ENCODE measurements at regions not wholly inside any gene's neighbourhood (a gene's known extent, or its start where the extent isn't known, plus 50 kb on each side); places are given as distances from the start of the nearest gene placed in this dataset.

DNA sequence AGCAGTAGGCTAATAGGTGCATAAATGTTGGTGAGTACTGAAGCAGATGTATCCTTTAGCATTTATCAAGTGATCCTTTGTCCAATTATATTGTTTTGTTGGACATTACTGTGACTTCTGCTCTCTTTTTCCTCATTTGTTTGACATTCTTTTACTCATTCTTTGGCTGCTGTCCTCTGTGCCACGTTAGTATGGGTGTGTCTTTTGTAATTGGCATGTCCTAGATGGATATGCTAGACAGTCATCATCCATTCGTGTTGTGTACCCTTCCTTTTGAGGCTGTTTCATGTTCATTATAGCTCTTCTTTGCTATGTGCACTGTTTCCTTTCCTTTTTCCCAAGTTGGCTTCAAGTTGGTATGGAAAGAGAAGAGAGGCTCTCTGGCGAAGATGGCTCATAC lies 284.7 kb downstream of the CYP26B1 start:
- no peaks in the 10 kb centered on the region for H3K36me3 ChIP-seq

DNA sequence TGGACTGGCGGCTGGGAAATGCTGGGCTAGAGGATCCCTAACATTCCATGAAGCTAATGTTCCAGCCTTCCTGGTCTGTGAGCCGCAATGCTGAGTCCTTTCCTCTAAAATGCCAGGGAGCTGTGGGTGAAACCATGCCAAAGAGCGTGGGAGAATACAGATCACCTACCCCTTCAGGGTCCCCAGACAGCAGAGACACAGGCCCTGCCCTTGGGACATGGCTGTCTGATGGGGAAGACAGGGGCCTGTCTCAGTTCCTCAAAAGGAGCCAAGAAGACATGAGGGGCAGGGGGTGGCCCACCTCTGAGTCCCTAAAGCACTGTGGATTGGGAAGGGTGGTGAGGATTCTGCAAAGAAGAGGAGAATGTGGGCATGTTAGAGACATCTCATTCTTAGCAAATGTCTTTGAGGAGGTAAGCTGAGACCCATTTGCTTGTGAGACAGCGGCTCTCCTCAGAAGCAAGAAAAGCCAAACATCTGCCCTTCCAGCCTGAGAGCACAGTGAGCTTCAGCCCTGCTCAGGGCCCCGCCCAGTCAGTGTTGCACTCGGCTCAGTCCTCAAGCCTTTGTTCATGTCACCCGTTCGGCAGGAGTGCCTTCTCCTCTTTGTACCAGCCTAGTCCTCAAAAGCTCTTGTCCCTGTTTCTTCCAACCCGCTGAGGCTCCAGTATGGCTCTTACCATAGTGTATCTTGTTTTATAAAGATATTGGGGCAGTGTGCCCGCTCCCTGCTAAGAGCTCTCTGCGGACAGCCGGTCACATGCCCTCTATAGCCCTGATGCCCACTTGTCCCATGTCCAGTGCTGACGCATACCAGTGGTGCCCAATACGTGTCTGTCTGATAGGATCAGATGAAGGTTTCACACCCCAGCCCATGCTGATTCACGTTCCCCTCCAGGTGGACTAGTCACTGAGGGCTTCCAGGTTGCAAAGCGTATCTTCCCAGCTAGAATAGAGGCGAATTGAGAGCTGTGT lies 286.2 kb downstream of the CYP26B1 start:
- DNase-seq, result no peak
- Histone ChIP-seq H3K27me3 (no peaks in the 10 kb centered on the region), H3K9me3 (no peaks in the 10 kb centered on the region), H3K4me1 (no peaks in the 10 kb centered on the region), H3K4me3 (ENCODE audit: low read depth, low read length) (no peak overlapping the region), H3K36me3 (no peaks in the 10 kb centered on the region)
- TF ChIP-seq, protein P1, sequence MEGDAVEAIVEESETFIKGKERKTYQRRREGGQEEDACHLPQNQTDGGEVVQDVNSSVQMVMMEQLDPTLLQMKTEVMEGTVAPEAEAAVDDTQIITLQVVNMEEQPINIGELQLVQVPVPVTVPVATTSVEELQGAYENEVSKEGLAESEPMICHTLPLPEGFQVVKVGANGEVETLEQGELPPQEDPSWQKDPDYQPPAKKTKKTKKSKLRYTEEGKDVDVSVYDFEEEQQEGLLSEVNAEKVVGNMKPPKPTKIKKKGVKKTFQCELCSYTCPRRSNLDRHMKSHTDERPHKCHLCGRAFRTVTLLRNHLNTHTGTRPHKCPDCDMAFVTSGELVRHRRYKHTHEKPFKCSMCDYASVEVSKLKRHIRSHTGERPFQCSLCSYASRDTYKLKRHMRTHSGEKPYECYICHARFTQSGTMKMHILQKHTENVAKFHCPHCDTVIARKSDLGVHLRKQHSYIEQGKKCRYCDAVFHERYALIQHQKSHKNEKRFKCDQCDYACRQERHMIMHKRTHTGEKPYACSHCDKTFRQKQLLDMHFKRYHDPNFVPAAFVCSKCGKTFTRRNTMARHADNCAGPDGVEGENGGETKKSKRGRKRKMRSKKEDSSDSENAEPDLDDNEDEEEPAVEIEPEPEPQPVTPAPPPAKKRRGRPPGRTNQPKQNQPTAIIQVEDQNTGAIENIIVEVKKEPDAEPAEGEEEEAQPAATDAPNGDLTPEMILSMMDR (IDR thresholded peaks at IDR 0.05; ENCODE audit: low read depth, low read length), result no peak

More for the DNA sequence above, 284.7 kb downstream of the CYP26B1 start:
- TF ChIP-seq, protein P1 (IDR thresholded peaks at IDR 0.05; ENCODE audit: low read depth, low read length), result no peak
- H3K4me1 ChIP-seq, result no peaks in the 10 kb centered on the region
- H3K27me3 ChIP-seq, result no peaks in the 10 kb centered on the region
- no peak for DNase-seq
- no peaks in the 10 kb centered on the region for H3K9me3 ChIP-seq
- H3K4me3 ChIP-seq (ENCODE audit: low read depth, low read length), result no peak overlapping the region

DNA sequence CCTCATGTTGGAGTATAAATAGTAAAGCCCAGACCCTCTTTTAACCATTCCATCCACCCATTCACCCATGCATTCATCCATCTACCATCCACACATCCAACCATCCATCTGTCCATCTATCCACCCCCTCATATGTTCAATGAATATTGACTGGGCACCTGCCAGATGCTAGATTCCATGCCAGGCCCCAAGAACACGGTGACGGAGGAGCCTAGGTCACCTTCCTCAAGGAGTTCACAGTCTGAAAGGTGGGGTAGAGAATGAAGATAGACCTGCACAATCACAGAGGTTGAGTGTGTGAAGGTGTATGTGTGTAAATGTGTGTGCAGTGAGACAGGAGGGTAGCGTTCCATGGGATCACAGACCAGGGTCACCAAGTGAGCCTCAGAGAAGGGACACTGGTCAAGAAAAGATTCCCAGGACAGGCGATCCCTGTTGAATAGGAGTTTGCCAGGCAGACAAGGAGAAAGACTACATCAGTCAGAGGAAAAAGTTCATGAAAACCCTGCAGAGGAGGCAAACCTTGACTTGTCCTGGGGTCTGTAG lies 287.2 kb downstream of the CYP26B1 start:
- DNase-seq, result no peak

DNA sequence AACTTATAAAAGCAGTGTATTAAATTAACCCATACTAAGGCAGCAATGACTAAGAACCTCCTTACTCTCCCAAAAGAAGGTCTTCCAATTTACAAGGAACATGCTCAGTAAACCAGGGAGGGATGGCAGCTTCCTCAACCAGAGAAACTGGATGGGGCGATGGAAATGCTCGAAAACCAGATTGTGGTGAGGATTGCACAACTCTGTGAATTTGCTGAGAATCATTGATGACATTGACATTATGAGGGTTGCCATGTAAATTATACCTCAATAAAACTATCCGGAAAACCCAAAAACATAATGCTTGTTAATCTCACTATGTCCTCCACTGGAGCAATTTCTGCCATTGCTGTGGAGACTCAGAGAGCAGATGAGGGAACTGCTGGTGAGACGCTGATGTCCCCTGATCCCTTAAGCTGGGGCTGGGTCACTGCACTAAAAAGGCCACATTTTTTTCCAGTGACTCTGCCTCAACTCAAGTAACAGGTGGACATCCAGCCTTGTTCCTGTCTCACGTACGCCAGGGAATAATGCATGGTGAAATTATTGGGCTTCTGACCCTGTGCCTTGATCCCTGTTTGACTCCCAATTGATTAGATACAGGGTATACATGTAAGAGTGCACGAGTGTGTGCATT lies 288.3 kb downstream of the CYP26B1 start:
- no peaks in the 10 kb centered on the region for H3K36me3 ChIP-seq
- H3K4me1 ChIP-seq, result no peaks in the 10 kb centered on the region
- TF ChIP-seq, protein P1 (IDR thresholded peaks at IDR 0.05; ENCODE audit: low read depth, low read length), result no peak
- DNase-seq, result no peak
- no peaks in the 10 kb centered on the region for H3K9me3 ChIP-seq
- H3K4me3 ChIP-seq (ENCODE audit: low read depth, low read length), result no peak overlapping the region
- no peaks in the 10 kb centered on the region for H3K27me3 ChIP-seq

More for the DNA sequence above, 287.2 kb downstream of the CYP26B1 start:
- Histone ChIP-seq H3K4me1 (no peaks in the 10 kb centered on the region), H3K36me3 (no peaks in the 10 kb centered on the region), H3K27me3 (no peaks in the 10 kb centered on the region), H3K9me3 (no peaks in the 10 kb centered on the region), H3K4me3 (ENCODE audit: low read depth, low read length) (no peak overlapping the region)
- TF ChIP-seq, protein P1 (IDR thresholded peaks at IDR 0.05; ENCODE audit: low read depth, low read length), result no peak

DNA sequence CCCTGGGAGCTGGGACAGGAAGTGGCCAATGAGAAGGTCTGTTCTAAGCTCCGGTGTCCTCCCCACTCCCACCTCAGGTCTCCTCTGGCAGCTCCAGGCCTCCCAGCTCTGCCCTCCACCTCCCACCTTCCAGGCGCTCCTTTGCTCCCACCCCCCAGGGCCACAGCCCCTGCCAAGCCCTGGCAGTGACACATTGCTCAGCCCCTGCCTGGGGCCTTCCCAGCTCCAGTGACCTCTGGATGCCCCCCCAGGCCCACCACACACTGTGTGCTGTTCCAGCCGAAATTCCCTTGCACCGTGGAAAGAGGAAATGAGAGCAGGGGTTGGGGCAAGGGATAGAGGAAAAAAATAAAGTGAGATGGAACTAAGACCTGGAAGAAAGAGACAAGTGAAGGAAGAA lies 289.6 kb downstream of the CYP26B1 start:
- Histone ChIP-seq H3K9me3 (no peaks in the 10 kb centered on the region), H3K4me1 (no peaks in the 10 kb centered on the region), H3K36me3 (no peaks in the 10 kb centered on the region), H3K4me3 (ENCODE audit: low read depth, low read length) (no peak overlapping the region), H3K27me3 (no peaks in the 10 kb centered on the region)
- TF ChIP-seq, protein P1 (IDR thresholded peaks at IDR 0.05; ENCODE audit: low read depth, low read length), result no peak
- no peak for DNase-seq

Data from BE2C (cell line).